ENCODE measurements at regions not wholly inside any gene's neighbourhood (a gene's known extent, or its start where the extent isn't known, plus 50 kb on each side); places are given as distances from the start of the nearest gene placed in this dataset.

DNA sequence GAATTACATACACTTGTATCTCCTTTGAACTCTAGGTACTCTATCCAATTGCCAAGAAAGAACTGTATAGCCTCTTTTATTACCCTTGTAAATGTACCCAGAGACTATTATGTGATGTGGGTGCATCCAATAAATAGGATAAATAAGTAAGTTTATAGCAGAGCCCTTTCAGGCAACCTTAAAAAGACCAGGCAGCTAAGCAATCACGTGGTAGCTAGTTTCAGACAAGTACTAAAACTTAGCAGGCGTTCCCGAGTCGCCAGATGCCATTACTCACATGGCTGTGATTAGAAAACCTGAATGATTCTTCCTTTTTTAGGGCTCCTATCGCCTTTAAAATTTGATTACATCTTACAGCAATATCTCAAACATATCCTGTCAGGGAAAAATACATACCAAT, 1303.0 kb downstream of the EFNB2 start:
- no peak overlapping the region for H3K4me3 ChIP-seq (ENCODE audit: low read length)
- Mint-ChIP-seq H3K4me1 (no peaks in the 10 kb centered on the region), H3K9me3 (no peaks in the 10 kb centered on the region), H3K36me3 (ENCODE audit: low read depth) (no peaks in the 10 kb centered on the region), H3K27ac (no peak overlapping the region), H3K4me3 (no peak overlapping the region), H3K27me3 (ENCODE audit: insufficient read depth) (no peaks in the 10 kb centered on the region)
- H3K27ac ChIP-seq (ENCODE audit: low read depth, low read length), result no peak overlapping the region
- no peaks in the 10 kb centered on the region for H3K27me3 ChIP-seq (ENCODE audit: control insufficient read depth, insufficient read depth, low read length, poor library complexity, severe bottlenecking)
- no peak for DNase-seq
- no peaks in the 10 kb centered on the region for H3K9me3 ChIP-seq (ENCODE audit: control insufficient read depth, low read length)
- no peak overlapping the region for H3K9ac ChIP-seq (ENCODE audit: extremely low read depth, low read length, poor library complexity, severe bottlenecking)
- H3K36me3 ChIP-seq (ENCODE audit: control insufficient read depth, insufficient read depth, low read length), result no peaks in the 10 kb centered on the region
- 67 to 92% methylated on average over 3 to 5 of the region's 5 CpGs for WGBS, 2 experiments (ENCODE audit: insufficient coverage in 1 of 2, insufficient read length in 1 of 2)
- no peaks in the 10 kb centered on the region for H3K4me1 ChIP-seq (ENCODE audit: control insufficient read depth, insufficient read depth, low read length)
- TF ChIP-seq, protein P1, sequence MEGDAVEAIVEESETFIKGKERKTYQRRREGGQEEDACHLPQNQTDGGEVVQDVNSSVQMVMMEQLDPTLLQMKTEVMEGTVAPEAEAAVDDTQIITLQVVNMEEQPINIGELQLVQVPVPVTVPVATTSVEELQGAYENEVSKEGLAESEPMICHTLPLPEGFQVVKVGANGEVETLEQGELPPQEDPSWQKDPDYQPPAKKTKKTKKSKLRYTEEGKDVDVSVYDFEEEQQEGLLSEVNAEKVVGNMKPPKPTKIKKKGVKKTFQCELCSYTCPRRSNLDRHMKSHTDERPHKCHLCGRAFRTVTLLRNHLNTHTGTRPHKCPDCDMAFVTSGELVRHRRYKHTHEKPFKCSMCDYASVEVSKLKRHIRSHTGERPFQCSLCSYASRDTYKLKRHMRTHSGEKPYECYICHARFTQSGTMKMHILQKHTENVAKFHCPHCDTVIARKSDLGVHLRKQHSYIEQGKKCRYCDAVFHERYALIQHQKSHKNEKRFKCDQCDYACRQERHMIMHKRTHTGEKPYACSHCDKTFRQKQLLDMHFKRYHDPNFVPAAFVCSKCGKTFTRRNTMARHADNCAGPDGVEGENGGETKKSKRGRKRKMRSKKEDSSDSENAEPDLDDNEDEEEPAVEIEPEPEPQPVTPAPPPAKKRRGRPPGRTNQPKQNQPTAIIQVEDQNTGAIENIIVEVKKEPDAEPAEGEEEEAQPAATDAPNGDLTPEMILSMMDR (conservative IDR thresholded peaks at IDR 0.05), result no peak

DNA sequence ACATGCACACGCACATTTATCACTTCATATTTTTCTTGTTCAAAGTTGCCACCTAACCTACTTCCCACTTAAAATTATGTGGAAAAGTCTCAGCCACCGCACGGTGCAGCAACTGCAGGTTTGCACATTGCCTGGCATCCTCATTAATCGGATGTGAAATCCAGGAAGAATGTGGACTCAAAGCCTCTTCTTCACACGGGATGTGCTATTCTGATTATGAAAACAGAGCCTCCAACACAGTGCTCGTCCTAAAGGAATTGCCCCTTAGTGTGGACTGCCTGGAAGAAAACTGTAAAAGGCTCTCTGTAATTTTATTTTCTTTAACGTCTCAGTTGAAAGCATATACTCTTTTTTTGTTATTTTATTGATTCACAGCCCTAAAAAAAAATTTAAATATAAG, 1303.5 kb downstream of the EFNB2 start:
- DNase-seq, result no peak
- H3K27me3 Mint-ChIP-seq (ENCODE audit: insufficient read depth), result no peaks in the 10 kb centered on the region
- no peaks in the 10 kb centered on the region for H3K36me3 Mint-ChIP-seq (ENCODE audit: low read depth)
- Histone ChIP-seq H3K27me3 (ENCODE audit: control insufficient read depth, insufficient read depth, low read length, poor library complexity, severe bottlenecking) (no peaks in the 10 kb centered on the region), H3K9ac (ENCODE audit: extremely low read depth, low read length, poor library complexity, severe bottlenecking) (no peak overlapping the region), H3K4me1 (ENCODE audit: control insufficient read depth, insufficient read depth, low read length) (no peaks in the 10 kb centered on the region), H3K27ac (ENCODE audit: low read depth, low read length) (no peak overlapping the region), H3K36me3 (ENCODE audit: control insufficient read depth, insufficient read depth, low read length) (no peaks in the 10 kb centered on the region), H3K9me3 (ENCODE audit: control insufficient read depth, low read length) (no peaks in the 10 kb centered on the region), H3K4me3 (ENCODE audit: low read length) (no peak overlapping the region)
- no peak overlapping the region for H3K4me3 Mint-ChIP-seq
- 93 to 97% methylated on average over 4 to 6 of the region's 7 CpGs for WGBS, 2 experiments (ENCODE audit: insufficient coverage in 1 of 2, insufficient read length in 1 of 2)
- H3K27ac Mint-ChIP-seq, result no peak overlapping the region
- no peaks in the 10 kb centered on the region for H3K9me3 Mint-ChIP-seq
- TF ChIP-seq, protein P1 (conservative IDR thresholded peaks at IDR 0.05), result no peak
- H3K4me1 Mint-ChIP-seq, result no peaks in the 10 kb centered on the region

DNA sequence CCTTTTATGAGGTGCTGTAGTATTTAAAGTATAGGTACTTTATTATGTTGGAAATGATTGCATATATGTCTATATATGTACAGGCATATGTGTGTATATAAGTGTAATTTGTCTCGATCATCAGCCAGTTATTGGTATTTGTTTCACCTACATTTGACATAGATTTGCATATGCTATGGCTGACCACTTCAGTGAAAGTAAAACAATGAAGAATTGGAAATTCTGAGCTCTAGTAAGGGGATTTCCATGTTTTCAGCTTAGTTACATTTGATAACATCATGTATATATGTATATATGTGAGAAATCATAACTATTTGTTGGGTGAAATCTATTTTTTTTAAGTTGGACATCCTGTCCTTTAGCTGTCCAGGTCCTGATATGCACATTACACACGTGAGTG, 1303.9 kb downstream of the EFNB2 start:
- no peaks in the 10 kb centered on the region for H3K4me1 Mint-ChIP-seq
- no peaks in the 10 kb centered on the region for H3K27me3 Mint-ChIP-seq (ENCODE audit: insufficient read depth)
- WGBS, 2 experiments (ENCODE audit: insufficient coverage in 1 of 2, insufficient read length in 1 of 2), result 93 to 100% methylated on average over 1 to 2 of the region's 2 CpGs
- no peaks in the 10 kb centered on the region for H3K9me3 Mint-ChIP-seq
- Histone ChIP-seq H3K36me3 (ENCODE audit: control insufficient read depth, insufficient read depth, low read length) (no peaks in the 10 kb centered on the region), H3K27me3 (ENCODE audit: control insufficient read depth, insufficient read depth, low read length, poor library complexity, severe bottlenecking) (no peaks in the 10 kb centered on the region), H3K27ac (ENCODE audit: low read depth, low read length) (no peak overlapping the region), H3K4me3 (ENCODE audit: low read length) (no peak overlapping the region), H3K9ac (ENCODE audit: extremely low read depth, low read length, poor library complexity, severe bottlenecking) (no peak overlapping the region), H3K9me3 (ENCODE audit: control insufficient read depth, low read length) (no peaks in the 10 kb centered on the region), H3K4me1 (ENCODE audit: control insufficient read depth, insufficient read depth, low read length) (no peaks in the 10 kb centered on the region)
- no peak overlapping the region for H3K27ac Mint-ChIP-seq
- no peak for DNase-seq
- TF ChIP-seq, protein P1 (conservative IDR thresholded peaks at IDR 0.05), result no peak
- H3K4me3 Mint-ChIP-seq, result no peak overlapping the region
- H3K36me3 Mint-ChIP-seq (ENCODE audit: low read depth), result no peaks in the 10 kb centered on the region

Measured in endodermal cell (in vitro differentiated cells).